HCT116 (cell line): ENCODE measurements at regions not wholly inside any gene's neighbourhood (a gene's known extent, or its start where the extent isn't known, plus 50 kb on each side); places are given as distances from the start of the nearest gene placed in this dataset.

Source experiments
- ATAC-seq: fragments of 200-7000 bp; cut with Tn5 transposase; 2 replicates; pipeline ENCODE4 v1.9.1; 2020; ENCODE audit warnings: mild to moderate bottlenecking, moderate library complexity
- BruUV-seq: library from RNA; stranded (reverse); fragments of 400-500 nt; replicated peaks from 2 replicates; lab custom pipeline; 2021; lab: Mats Ljungman, UMichigan
- CTCF ChIA-PET: fragments of 300-600 bp; sonication (Branson Sonifier 250); formaldehyde crosslinking; loops from one replicate; lab custom pipeline; 2021; ENCODE audit warnings: antibody characterized with exemption; lab: Charles Lee
- POLR2A ChIA-PET: fragments of 300-600, 350-600 bp; sonication (Branson Sonifier 250); formaldehyde crosslinking; loops from one replicate; lab custom pipeline; 2021; ENCODE audit warnings: antibody characterized with exemption; lab: Charles Lee
- RAD21 ChIA-PET, 2 experiments: fragments of 300-600 bp; sonication (Branson Sonifier 250); formaldehyde crosslinking; loops; one replicate each; lab custom pipeline; 2023; ENCODE audit warnings: low total read pairs in 2 of 2; ENCODE audit not compliant: uncharacterized antibody in 2 of 2, unreplicated experiment in 2 of 2, low non-redundant PET in 1 of 2; lab: Charles Lee
- DNase-seq: peaks from one replicate; pipeline ENCODE4 v3.0.0-alpha.2; 2010; ENCODE audit warnings: low read depth, low spot score
- H2AFZ ChIP-seq: fragments of 200-600 bp; shearing (Covaris generic), sonication (generic); 2 replicates; pipeline ENCODE4 v1.6.1; 2017; ENCODE audit warnings: low read depth, mixed run types, mixed read lengths, antibody characterized with exemption, low read length; ENCODE audit not compliant: poor library complexity, severe bottlenecking
- H3K27ac ChIP-seq: 2 replicates; pipeline ENCODE4 v1.5.1; 2012; ENCODE audit warnings: low read depth, low read length
- H3K27me3 ChIP-seq: fragments of 200-600 bp; sonication (generic); 2 replicates; pipeline ENCODE4 v1.6.1; 2016; ENCODE audit warnings: mixed run types, low read length, mixed read lengths; ENCODE audit not compliant: insufficient read depth
- H3K36me3 ChIP-seq, 2 experiments: fragments of 200-500 bp in 1 of 2; fragments of 200-600 bp in 1 of 2; sonication (Bioruptor generic) in 1 of 2; sonication (generic) in 1 of 2; 2 replicates each; pipeline versions ENCODE4 v1.5.1 to v1.6.1; 2014 to 2016; ENCODE audit warnings: low read length in 2 of 2, inconsistent platforms in 1 of 2, mixed read lengths in 1 of 2, mixed run types in 1 of 2; ENCODE audit not compliant: insufficient read depth in 2 of 2, control insufficient read depth in 1 of 2
- H3K4me1 ChIP-seq, 2 experiments: fragments of 200-600 bp in 1 of 2; sonication (generic) in 1 of 2; 2 replicates each; pipeline versions ENCODE4 v1.5.1 to v1.6.1; 2012 to 2017; ENCODE audit warnings: low read length in 2 of 2, inconsistent platforms in 1 of 2, mild to moderate bottlenecking in 1 of 2, mixed read lengths in 1 of 2, mixed run types in 1 of 2, moderate library complexity in 1 of 2; ENCODE audit not compliant: insufficient read depth in 2 of 2, control insufficient read depth in 1 of 2
- H3K4me2 ChIP-seq: fragments of 200-600 bp; sonication (generic); 2 replicates; pipeline ENCODE4 v1.6.1; 2017; ENCODE audit warnings: mixed run types, low read length, mixed read lengths
- H3K4me3 ChIP-seq, 2 experiments: fragments of 200-600 bp in 1 of 2; sonication (generic) in 1 of 2; replicated peaks in 1 of 2; 2 replicates each; pipeline ENCODE4 v1.5.1; 2011 to 2016; ENCODE audit warnings: low read length in 2 of 2, control low read depth in 1 of 2, low read depth in 1 of 2, mild to moderate bottlenecking in 1 of 2, mixed read lengths in 1 of 2, mixed run types in 1 of 2
- H3K79me2 ChIP-seq: fragments of 200-600 bp; sonication (generic); 2 replicates; pipeline ENCODE4 v1.6.1; 2017; ENCODE audit warnings: mild to moderate bottlenecking, mixed run types, low read length, moderate library complexity, mixed read lengths; ENCODE audit not compliant: insufficient read depth
- H3K9ac ChIP-seq: fragments of 200-600 bp; sonication (generic); 2 replicates; pipeline ENCODE4 v1.6.1; 2016; ENCODE audit warnings: low read length, mixed read lengths
- H3K9me2 ChIP-seq: fragments of 200-600 bp; sonication (generic), shearing (Covaris generic); 2 replicates; pipeline ENCODE4 v1.6.1; 2017; ENCODE audit warnings: mixed run types, mild to moderate bottlenecking, moderate library complexity; ENCODE audit not compliant: insufficient read depth
- H3K9me3 ChIP-seq, 2 experiments: fragments of 200-500 bp in 1 of 2; fragments of 200-600 bp in 1 of 2; sonication (Bioruptor generic) in 1 of 2; sonication (generic) in 1 of 2; 2 replicates each; pipeline ENCODE4 v1.6.1; 2014 to 2017; ENCODE audit warnings: low read length in 2 of 2, mixed read lengths in 2 of 2, inconsistent platforms in 1 of 2, low read depth in 1 of 2, mild to moderate bottlenecking in 1 of 2, mixed run types in 1 of 2, moderate library complexity in 1 of 2; ENCODE audit not compliant: control insufficient read depth in 1 of 2, insufficient read depth in 1 of 2
- H4K20me1 ChIP-seq: fragments of 200-600 bp; sonication (generic), shearing (Covaris generic); 2 replicates; pipeline ENCODE4 v1.6.1; 2017; ENCODE audit warnings: mixed run types, mild to moderate bottlenecking, moderate library complexity; ENCODE audit not compliant: insufficient read depth
- CBX3 ChIP-seq: IDR thresholded peaks from 2 replicates; pipeline ENCODE4 v1.6.1; 2012; ENCODE audit warnings: low read depth
- CEBPB ChIP-seq: IDR thresholded peaks from 2 replicates; pipeline ENCODE4 v1.6.1; 2012; ENCODE audit warnings: low read depth
- CTCF ChIP-seq, 3 experiments: fragments of 200-600 bp in 1 of 3; sonication (generic) in 1 of 3; IDR thresholded peaks in 2 of 3; conservative IDR thresholded peaks in 1 of 3; 2 replicates each; pipeline ENCODE4 v1.5.1; 2012 to 2017; ENCODE audit warnings: low read depth in 2 of 3, low read length in 2 of 3, antibody characterized with exemption in 1 of 3, borderline replicate concordance in 1 of 3, control low read depth in 1 of 3, mild to moderate bottlenecking in 1 of 3, mixed read lengths in 1 of 3, mixed run types in 1 of 3, moderate library complexity in 1 of 3; ENCODE audit not compliant: insufficient read depth in 1 of 3
- EGR1 ChIP-seq: IDR thresholded peaks from 2 replicates; pipeline ENCODE4 v1.6.1; 2012; ENCODE audit warnings: low read depth
- ELF1 ChIP-seq: IDR thresholded peaks from 2 replicates; pipeline ENCODE4 v1.6.1; 2012; ENCODE audit warnings: low read depth, borderline replicate concordance
- EZH2phosphoT487 ChIP-seq: fragments of 200-600 bp; IDR thresholded peaks from 2 replicates; pipeline ENCODE4 v1.6.1; 2018; ENCODE audit warnings: antibody characterized with exemption, borderline replicate concordance
- FOSL1 ChIP-seq: IDR thresholded peaks from 2 replicates; pipeline ENCODE4 v1.6.1; 2012; ENCODE audit warnings: low read depth
- JUND ChIP-seq: IDR thresholded peaks from 2 replicates; pipeline ENCODE4 v1.6.1; 2012
- MAX ChIP-seq: IDR thresholded peaks from 2 replicates; pipeline ENCODE4 v1.6.1; 2012
- POLR2A ChIP-seq: IDR thresholded peaks from 2 replicates; pipeline ENCODE4 v1.7.0; 2011; ENCODE audit warnings: borderline replicate concordance; ENCODE audit not compliant: insufficient read depth, insufficient read length; ENCODE audit errors: extremely low read depth
- SP1 ChIP-seq: IDR thresholded peaks from 2 replicates; pipeline ENCODE4 v1.6.1; 2012; ENCODE audit warnings: low read depth
- SRF ChIP-seq: IDR thresholded peaks from 2 replicates; pipeline ENCODE4 v1.6.1; 2012; ENCODE audit warnings: low read depth
- YY1 ChIP-seq: IDR thresholded peaks from 2 replicates; pipeline ENCODE4 v1.6.1; 2011; ENCODE audit warnings: low read length, low read depth, moderate library complexity, mild to moderate bottlenecking; ENCODE audit not compliant: insufficient replicate concordance; ENCODE audit errors: extremely low read depth
- ZNF274 ChIP-seq: fragments of 200-500 bp; sonication (Bioruptor generic); IDR thresholded peaks from 2 replicates; pipeline ENCODE4 v1.6.1; 2014; ENCODE audit warnings: mild to moderate bottlenecking, low read depth, low read length, inconsistent platforms
- intact Hi-C: fragments of 100-400 bp; cut with micrococcal nuclease; formaldehyde crosslinking; loops from 2 replicates; pipeline ENCODE4 v1.10.0; 2022

- BruUV-seq, result no TSS peak
- intact Hi-C loops, result no loop called here
- TF ChIP-seq FOSL1 (no peak), JUND (no peak), CTCF (IDR thresholded peaks at IDR 0.05 in 2 of 3, conservative IDR thresholded peaks at IDR 0.05 in 1 of 3; ENCODE audit: borderline replicate concordance in 1 of 3, insufficient read depth in 1 of 3, low read depth in 2 of 3, low read length in 2 of 3) (no peak), POLR2A (no peak), MAX (no peak), EZH2phosphoT487 (no peak), SRF (no peak), ZNF274 (no peak), EGR1 (no peak), YY1 (no peak), CEBPB (no peak), CBX3 (no peak), SP1 (no peak), ELF1 (no peak)
- TF ChIP-seq, all 23 proteins: peak for 0
- Histone ChIP-seq H3K9ac (no peak overlapping the region), H3K4me2 (no peak overlapping the region), H2AFZ (no peak overlapping the region), H3K4me3 (no peak overlapping the region), H3K27me3 (no peaks in the 10 kb centered on the region), H3K4me1 (no peaks in the 10 kb centered on the region; a peak in 1 of 4 replicates), H3K79me2 (no peaks in the 10 kb centered on the region), H3K27ac (no peak overlapping the region), H4K20me1 (no peaks in the 10 kb centered on the region), H3K36me3 (no peaks in the 10 kb centered on the region), H3K9me3 (no peaks in the 10 kb centered on the region), H3K9me2 (no peaks in the 10 kb centered on the region)
- ChIA-PET POLR2A (no interaction called here), CTCF (no interaction called here), RAD21 (no interaction called here)
- ATAC-seq, result no peak
- no peak for DNase-seq
These were observed 124.2 kb upstream of the FSTL4 start for GRCh38 chr5:133736512-133736911.
